Adrenal gland (tissue), 9 donors: ENCODE measurements at regions not wholly inside any gene's neighbourhood (a gene's known extent, or its start where the extent isn't known, plus 50 kb on each side); places are given as distances from the start of the nearest gene placed in this dataset.

Source experiments
- DNase-seq, 7 donors: peaks; one replicate each; pipeline ENCODE4 v3.0.0-alpha.2; 2019 to 2020
- H3K27ac ChIP-seq, 5 donors: fragments of 200-600 bp; sonication (generic) in 4 of 5; 1 replicate in 3 of 5; 2 replicates in 2 of 5; pipeline versions ENCODE4 v1.5.1 to v1.8.0; 2016 to 2020; ENCODE audit warnings: mild to moderate bottlenecking in 1 of 5
- H3K27me3 ChIP-seq: fragments of 200-600 bp; 2 replicates; pipeline ENCODE4 v1.8.0; 2021
- H3K36me3 ChIP-seq, 2 donors: fragments of 200-600 bp; replicated peaks in 1 of 2; 1 replicate in 1 of 2; 2 replicates in 1 of 2; pipeline versions ENCODE4 v1.5.1 to v1.8.0; 2018 to 2022
- H3K4me1 ChIP-seq, 2 donors: fragments of 200-600 bp; replicated peaks in 1 of 2; 1 replicate in 1 of 2; 2 replicates in 1 of 2; pipeline versions ENCODE4 v1.5.1 to v1.8.0; 2018 to 2021
- H3K4me3 ChIP-seq, 4 donors: fragments of 200-600 bp; sonication (generic) in 3 of 4; one replicate each; pipeline ENCODE4 v1.5.1; 2016 to 2018
- H3K9me3 ChIP-seq, 3 donors: fragments of 200-600 bp; sonication (generic) in 1 of 3; replicated peaks in 1 of 3; 1 replicate in 2 of 3; 2 replicates in 1 of 3; pipeline versions ENCODE4 v1.5.1 to v1.8.0; 2016 to 2021
- POLR2A ChIP-seq, 2 donors: fragments of 450-650 bp; IDR thresholded peaks; one replicate each; pipeline ENCODE4 v1.6.1; 2017; ENCODE audit warnings: antibody characterized with exemption in 2 of 2, mild to moderate bottlenecking in 2 of 2, moderate library complexity in 1 of 2
- WGBS, 4 donors: extraction: QIAGEN DNeasy Blood & Tissue Kit in 2 of 4; methylation state at CpG; one replicate each; pipeline versions ENCODE4 v1.1.5 to v1.1.7; 2013 to 2017; 5-methylcytosine and 5-hydroxymethylcytosine counted together
- intact Hi-C, 2 donors: fragments of 100-400 bp; cut with DNase I; formaldehyde crosslinking; loops; one replicate each; pipeline versions ENCODE4 v1.14.1 to v1.15.0; 2022 to 2023
- TF ChIP-seq, protein P1 (sequence below), 6 experiments: fragments of 450-650 bp in 4 of 6; fragments of 200-600 bp in 2 of 6; sonication (generic) in 1 of 6; IDR thresholded peaks; 1 replicate in 5 of 6; 2 replicates in 1 of 6; pipeline versions ENCODE4 v1.5.1 to v1.8.0; 2016 to 2021; ENCODE audit warnings: antibody characterized with exemption in 6 of 6, mild to moderate bottlenecking in 2 of 6, moderate library complexity in 1 of 6
- donor health status: healthy with polysubstance abuse.
- donor health status: Bipolar disorder and iron deficiency.
- donor health status: DM: yes; HTN: yes; CAD: no.
- donor health status: DM: no; HTN: no; CAD: no.
- donor health status: DM: no; HTN: no; CAD: no.

DNA sequence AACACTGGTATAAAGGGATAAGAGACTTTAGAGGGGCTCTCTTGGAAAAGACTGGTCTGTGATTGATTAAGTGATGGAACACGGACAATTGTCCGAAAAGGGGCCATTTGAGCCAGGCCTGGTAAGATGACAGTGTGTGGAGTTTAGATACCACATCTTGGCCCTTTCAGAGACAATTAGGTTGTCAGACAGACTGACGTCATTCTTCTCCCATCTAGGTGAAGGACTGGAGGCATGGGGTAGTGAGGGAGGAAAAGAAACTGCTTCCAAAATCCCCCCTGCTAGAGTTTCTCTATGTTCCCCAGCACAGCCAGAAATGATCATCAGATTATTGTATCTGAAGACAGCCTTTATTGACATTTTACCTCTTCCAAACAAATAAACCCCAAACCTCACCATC lies 84.8 kb upstream of the MYO3A start:
- intact Hi-C loops: no loop called here
- H3K4me1 ChIP-seq: no peaks in the 10 kb centered on the region
- no peak for DNase-seq
- WGBS, 4 donors: 71 to 79% (median 76%) methylated on average over 3 of the region's 3 CpGs
- H3K9me3 ChIP-seq: no peaks in the 10 kb centered on the region
- no peak for TF ChIP-seq POLR2A (IDR thresholded peaks at IDR 0.05)
- TF ChIP-seq, protein P1, sequence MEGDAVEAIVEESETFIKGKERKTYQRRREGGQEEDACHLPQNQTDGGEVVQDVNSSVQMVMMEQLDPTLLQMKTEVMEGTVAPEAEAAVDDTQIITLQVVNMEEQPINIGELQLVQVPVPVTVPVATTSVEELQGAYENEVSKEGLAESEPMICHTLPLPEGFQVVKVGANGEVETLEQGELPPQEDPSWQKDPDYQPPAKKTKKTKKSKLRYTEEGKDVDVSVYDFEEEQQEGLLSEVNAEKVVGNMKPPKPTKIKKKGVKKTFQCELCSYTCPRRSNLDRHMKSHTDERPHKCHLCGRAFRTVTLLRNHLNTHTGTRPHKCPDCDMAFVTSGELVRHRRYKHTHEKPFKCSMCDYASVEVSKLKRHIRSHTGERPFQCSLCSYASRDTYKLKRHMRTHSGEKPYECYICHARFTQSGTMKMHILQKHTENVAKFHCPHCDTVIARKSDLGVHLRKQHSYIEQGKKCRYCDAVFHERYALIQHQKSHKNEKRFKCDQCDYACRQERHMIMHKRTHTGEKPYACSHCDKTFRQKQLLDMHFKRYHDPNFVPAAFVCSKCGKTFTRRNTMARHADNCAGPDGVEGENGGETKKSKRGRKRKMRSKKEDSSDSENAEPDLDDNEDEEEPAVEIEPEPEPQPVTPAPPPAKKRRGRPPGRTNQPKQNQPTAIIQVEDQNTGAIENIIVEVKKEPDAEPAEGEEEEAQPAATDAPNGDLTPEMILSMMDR (IDR thresholded peaks at IDR 0.05): no peak
- H3K27ac ChIP-seq: no peak overlapping the region
- no peaks in the 10 kb centered on the region for H3K36me3 ChIP-seq
- H3K4me3 ChIP-seq: no peak overlapping the region
- H3K27me3 ChIP-seq: peaks cover 3% of the 10 kb centered on the region

DNA sequence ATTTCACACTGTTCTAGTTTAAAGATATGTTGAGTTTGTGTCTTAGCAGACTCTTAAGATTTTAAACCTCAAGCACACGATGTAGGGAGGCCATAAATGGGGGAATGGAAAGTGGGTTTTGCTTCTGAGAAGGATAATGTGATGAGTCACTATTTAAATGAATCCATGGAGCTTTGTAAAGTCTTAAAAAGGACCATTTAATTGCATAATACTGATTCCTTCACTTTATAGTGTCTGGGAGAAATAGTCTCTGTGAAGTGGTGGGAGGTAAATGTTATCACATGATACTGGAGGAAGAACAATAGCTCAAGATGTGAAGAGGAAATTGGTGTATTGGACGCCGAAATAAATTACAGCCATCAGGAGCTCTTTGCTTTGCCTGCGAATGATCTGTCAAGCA lies 84.0 kb upstream of the MYO3A start:
- H3K36me3 ChIP-seq: no peaks in the 10 kb centered on the region
- WGBS, 4 donors: 40 to 48% (median 45%) methylated on average over 4 of the region's 4 CpGs
- no peaks in the 10 kb centered on the region for H3K4me1 ChIP-seq
- H3K27me3 ChIP-seq: peaks cover 3% of the 10 kb centered on the region
- H3K27ac ChIP-seq: no peak overlapping the region
- intact Hi-C loops: no loop called here
- H3K4me3 ChIP-seq: no peak overlapping the region
- DNase-seq: no peak
- H3K9me3 ChIP-seq: no peaks in the 10 kb centered on the region
- no peak for TF ChIP-seq POLR2A (IDR thresholded peaks at IDR 0.05)
- TF ChIP-seq, protein P1 (IDR thresholded peaks at IDR 0.05): no peak

GRCh38 chr10:25851548-25851947 lies 82.5 kb upstream of the MYO3A start:
- Histone ChIP-seq H3K27me3 (peaks cover 3% of the 10 kb centered on the region), H3K4me3 (no peak overlapping the region), H3K9me3 (no peaks in the 10 kb centered on the region), H3K4me1 (no peaks in the 10 kb centered on the region), H3K27ac (no peak overlapping the region), H3K36me3 (no peaks in the 10 kb centered on the region)
- DNase-seq: no peak
- WGBS, 4 donors: 56 to 69% (median 67%) methylated on average over 7 of the region's 7 CpGs
- TF ChIP-seq POLR2A (IDR thresholded peaks at IDR 0.05): no peak
- TF ChIP-seq, protein P1 (IDR thresholded peaks at IDR 0.05): no peak
- intact Hi-C loops: no loop called here

DNA sequence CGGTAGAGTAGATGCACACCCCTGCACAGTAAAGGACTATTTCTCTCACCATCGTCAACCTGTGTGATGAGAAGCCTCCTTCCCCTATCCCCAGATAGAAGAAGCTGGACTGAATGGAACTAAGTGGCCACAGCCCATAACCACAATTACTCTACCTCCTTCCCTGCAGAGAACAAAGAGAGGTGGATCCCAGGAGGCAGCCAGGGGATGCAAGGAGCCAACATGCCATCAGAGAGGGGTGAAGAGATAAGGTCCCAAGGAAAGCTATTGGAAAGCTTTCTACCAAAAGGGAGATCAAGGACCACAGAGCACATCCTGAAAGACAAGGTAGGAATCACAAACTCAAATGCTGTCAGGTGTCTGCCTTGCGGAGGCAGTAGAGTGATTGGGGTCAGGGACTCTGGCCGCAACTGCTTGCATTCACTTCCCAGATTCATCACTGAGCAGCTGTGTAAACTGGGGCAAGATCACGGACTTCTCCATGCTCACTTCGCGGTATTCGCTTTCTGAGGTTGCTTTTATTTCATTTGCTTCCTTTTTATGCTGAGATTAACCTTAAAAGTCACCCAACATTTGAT lies 81.6 kb upstream of the MYO3A start:
- intact Hi-C loops: no loop called here
- Histone ChIP-seq H3K36me3 (no peaks in the 10 kb centered on the region), H3K27ac (no peak overlapping the region), H3K4me1 (no peaks in the 10 kb centered on the region), H3K9me3 (no peaks in the 10 kb centered on the region), H3K27me3 (peaks cover 2% of the 10 kb centered on the region), H3K4me3 (no peak overlapping the region)
- TF ChIP-seq, protein P1 (IDR thresholded peaks at IDR 0.05): no peak
- TF ChIP-seq POLR2A (IDR thresholded peaks at IDR 0.05): no peak
- 75 to 79% (median 78%) methylated on average over 8 of the region's 8 CpGs for WGBS, 4 donors
- no peak for DNase-seq
